ENCODE measurements at regions not wholly inside any gene's neighbourhood (a gene's known extent, or its start where the extent isn't known, plus 50 kb on each side); places are given as distances from the start of the nearest gene placed in this dataset.
A peak's percentile ranks its signal among the peaks of the same experiment; 100 is the strongest.
"Not testable (repeated sequence)": the region's sequence is repeated elsewhere in the genome, so short reads cannot be mapped to it uniquely, and the experiment has no call there.

DNA sequence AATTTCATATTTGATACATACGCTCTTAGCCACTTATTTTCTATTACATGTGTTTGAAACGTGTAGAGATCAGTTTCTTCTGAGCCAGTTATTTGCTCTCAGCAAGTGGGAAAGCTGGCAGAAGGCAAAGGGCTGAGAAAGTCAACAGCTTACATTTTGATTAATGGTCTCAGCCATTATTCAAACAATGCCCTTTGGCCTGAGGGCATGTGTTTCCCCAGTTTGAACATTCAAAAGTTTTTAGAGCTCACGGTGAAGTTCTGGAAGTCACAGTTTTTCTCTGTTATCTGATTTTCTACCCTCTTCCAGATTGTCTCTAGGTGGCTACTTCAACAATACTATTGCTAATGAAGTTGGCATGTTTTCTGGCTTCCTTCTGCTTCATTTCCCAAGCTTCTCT, 591.8 kb upstream of the CPEB2 start:
- TF ChIP-seq CTCF (IDR thresholded peaks at IDR 0.05; ENCODE audit: low read depth, low read length) = no peak
- DNase-seq (ENCODE audit: low read depth in 2 of 2) = no peak
- no peak overlapping the region for H3K4me3 ChIP-seq (replicated peaks in 1 of 2; ENCODE audit: low read depth in 2 of 2, low read length in 2 of 2)

GRCh38 chr4:14415146-14415545, 587.1 kb upstream of the CPEB2 start:
- no peak for TF ChIP-seq CTCF (IDR thresholded peaks at IDR 0.05; ENCODE audit: low read depth, low read length)
- no peak overlapping the region for H3K4me3 ChIP-seq (replicated peaks in 1 of 2; ENCODE audit: low read depth in 2 of 2, low read length in 2 of 2)
- DNase-seq (ENCODE audit: low read depth in 2 of 2) = peak; percentile 51 to 67

DNA sequence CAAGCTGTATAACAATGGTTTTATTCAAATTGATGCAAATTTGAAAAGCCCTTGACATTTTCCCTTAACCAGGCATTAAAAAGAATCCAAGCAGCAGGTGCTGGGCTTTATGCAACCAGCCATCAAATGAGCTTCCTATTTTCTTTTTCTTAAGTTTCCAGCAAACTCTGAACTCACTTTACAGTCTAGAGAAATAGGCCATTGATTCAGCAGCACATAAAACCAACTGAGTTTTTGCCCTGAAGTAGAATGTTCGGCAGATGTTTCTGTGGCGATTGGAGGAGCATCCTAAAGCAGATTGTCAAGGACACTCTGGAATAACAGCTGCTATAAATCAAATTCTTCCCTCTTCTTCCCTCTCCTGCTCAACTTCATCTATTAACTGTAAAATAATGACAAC, 582.8 kb upstream of the CPEB2 start:
- DNase-seq (ENCODE audit: low read depth in 2 of 2) = no peak
- no peak overlapping the region for H3K4me3 ChIP-seq (replicated peaks in 1 of 2; ENCODE audit: low read depth in 2 of 2, low read length in 2 of 2)
- no peak for TF ChIP-seq CTCF (IDR thresholded peaks at IDR 0.05; ENCODE audit: low read depth, low read length)

DNA sequence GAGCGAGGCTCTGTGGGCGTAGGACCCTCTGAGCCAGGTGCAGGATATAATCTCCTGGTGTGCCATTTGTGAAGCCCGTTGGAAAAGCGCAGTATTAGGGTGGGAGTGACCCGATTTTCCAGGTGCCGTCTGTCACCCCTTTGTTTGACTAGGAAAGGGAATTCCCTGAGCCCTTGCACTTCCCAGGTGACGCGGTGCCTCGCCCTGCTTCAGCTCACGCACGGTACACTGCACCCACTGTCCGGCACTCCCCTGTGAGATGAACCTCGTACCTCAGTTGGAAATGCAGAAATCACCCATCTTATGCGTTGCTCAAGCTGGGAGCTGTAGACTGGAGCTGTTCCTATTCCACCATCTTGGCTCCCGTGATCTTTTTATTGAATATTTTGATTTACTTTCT, 576.0 kb upstream of the CPEB2 start:
- H3K4me3 ChIP-seq (replicated peaks in 1 of 2; ENCODE audit: low read depth in 2 of 2, low read length in 2 of 2); DNase-seq (ENCODE audit: low read depth in 2 of 2): not testable (repeated sequence)

DNA sequence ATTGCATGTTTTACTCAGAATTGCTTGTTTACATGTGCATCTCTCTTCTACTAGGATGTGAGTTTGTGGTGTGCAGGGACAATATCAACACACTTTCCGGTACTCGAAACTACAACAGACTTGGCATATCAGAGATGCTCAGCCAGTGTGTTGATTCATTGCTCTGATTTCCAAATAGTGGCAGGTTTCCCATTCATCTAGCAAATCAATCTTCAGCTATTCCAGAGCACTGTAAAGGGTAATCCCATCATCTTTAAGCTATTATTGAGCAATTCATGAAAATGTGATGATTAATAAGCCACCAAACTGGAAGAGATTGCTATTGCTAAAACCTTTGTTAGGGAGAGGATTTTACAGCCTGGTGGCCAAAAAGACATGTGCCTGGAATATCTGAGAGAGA, 574.2 kb upstream of the CPEB2 start:
- TF ChIP-seq CTCF (IDR thresholded peaks at IDR 0.05; ENCODE audit: low read depth, low read length) = no peak
- peak in 1 of 2 donors; percentile 36 for DNase-seq (ENCODE audit: low read depth in 2 of 2)
- no peak overlapping the region for H3K4me3 ChIP-seq (replicated peaks in 1 of 2; ENCODE audit: low read depth in 2 of 2, low read length in 2 of 2)

DNA sequence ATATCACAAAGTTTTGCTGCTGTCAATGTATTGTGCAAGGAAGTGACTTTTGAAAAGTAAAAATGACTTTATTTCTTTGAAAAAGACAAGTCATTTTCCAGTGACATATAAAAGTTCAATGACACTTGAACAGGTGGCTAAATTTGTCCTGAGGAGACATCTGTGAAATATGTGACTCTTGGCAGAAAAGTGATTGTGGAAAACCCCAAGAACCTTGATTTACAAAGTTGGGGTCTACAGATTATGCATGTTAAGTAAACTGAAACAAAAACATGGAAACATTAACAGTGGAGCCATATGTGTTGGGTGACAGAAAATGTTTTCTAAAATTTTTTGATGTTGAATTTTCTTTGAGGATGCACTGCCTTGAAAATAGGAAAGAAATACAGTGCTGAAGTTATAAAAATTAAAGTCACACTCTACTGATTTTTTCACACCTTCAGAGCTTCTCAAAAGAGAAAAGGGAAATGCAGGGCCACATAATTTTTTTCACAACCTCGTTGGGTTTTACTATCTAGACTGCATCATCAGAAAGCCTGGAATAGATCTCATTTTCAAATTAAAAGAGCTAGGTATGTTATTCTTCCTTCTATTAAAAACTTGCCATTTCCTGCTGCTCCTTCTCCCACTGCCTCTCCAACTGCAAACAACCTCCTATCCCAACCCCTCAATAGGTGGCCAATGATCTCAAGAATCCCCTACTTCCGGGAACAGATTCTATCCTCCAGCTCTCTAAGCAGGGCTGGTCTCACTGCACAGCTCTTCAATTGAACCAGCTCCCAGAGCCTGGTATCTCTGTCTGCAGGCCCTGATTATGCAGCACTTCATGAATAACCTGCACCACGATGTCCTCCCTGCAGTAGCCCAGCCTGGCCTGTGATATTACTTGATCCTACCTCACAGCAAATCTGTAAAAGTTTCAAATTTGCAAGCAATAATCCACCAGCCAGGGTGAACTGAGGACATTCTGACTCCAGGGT, 570.8 kb upstream of the CPEB2 start:
- no peak for DNase-seq (ENCODE audit: low read depth in 2 of 2)
- TF ChIP-seq CTCF (IDR thresholded peaks at IDR 0.05; ENCODE audit: low read depth, low read length) = no peak
- H3K4me3 ChIP-seq (replicated peaks in 1 of 2; ENCODE audit: low read depth in 2 of 2, low read length in 2 of 2) = no peak overlapping the region

GRCh38 chr4:14434483-14434882, 567.8 kb upstream of the CPEB2 start:
- H3K4me3 ChIP-seq (replicated peaks in 1 of 2; ENCODE audit: low read depth in 2 of 2, low read length in 2 of 2) = no peak overlapping the region
- DNase-seq (ENCODE audit: low read depth in 2 of 2) = peak in 1 of 2 donors; percentile 10

More at GRCh38 chr4:14434483-14434882, 567.8 kb upstream of the CPEB2 start:
- no peak for TF ChIP-seq CTCF (IDR thresholded peaks at IDR 0.05; ENCODE audit: low read depth, low read length)

Measured in cardiac fibroblast (primary cell).